ENCODE measurements at regions not wholly inside any gene's neighbourhood (a gene's known extent, or its start where the extent isn't known, plus 50 kb on each side); places are given as distances from the start of the nearest gene placed in this dataset.

DNA sequence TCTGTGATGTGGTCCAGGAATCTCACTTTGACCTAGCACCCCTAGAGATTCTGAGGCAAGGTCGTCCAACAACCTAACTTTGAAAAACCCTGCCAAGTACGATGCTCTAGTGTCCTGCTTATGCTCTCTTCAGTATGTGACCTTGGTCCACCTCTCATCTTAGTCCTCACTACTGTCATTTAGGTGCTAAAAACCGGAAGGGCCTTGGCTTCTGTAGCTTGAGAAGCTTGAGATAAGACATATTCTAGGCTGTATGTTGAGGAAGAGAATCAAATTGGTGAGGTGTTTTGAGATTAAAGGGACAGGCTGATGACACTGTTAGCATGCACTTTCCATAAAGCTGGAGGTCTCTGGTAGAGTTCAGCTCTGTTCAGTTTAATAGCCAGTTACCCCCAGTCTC, 57.0 kb upstream of the MTPN start:
- TF ChIP-seq FOXK2 (IDR thresholded peaks at IDR 0.05) (no peak), FOXM1 (IDR thresholded peaks at IDR 0.05; ENCODE audit: borderline replicate concordance) (no peak), ARNT (IDR thresholded peaks at IDR 0.05) (no peak), ZNF384 (IDR thresholded peaks at IDR 0.05) (no peak), CTBP1 (IDR thresholded peaks at IDR 0.05; ENCODE audit: borderline replicate concordance) (no peak), SP1 (IDR thresholded peaks at IDR 0.05) (no peak), ELF4 (IDR thresholded peaks at IDR 0.05) (no peak), FOXA1 (IDR thresholded peaks at IDR 0.05) (no peak), TARDBP (IDR thresholded peaks at IDR 0.05) (no peak)
- TF ChIP-seq, protein P1, sequence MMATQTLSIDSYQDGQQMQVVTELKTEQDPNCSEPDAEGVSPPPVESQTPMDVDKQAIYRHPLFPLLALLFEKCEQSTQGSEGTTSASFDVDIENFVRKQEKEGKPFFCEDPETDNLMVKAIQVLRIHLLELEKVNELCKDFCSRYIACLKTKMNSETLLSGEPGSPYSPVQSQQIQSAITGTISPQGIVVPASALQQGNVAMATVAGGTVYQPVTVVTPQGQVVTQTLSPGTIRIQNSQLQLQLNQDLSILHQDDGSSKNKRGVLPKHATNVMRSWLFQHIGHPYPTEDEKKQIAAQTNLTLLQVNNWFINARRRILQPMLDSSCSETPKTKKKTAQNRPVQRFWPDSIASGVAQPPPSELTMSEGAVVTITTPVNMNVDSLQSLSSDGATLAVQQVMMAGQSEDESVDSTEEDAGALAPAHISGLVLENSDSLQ (IDR thresholded peaks at IDR 0.05), result no peak

All from HEK293T (cell line).